ENCODE measurements at regions not wholly inside any gene's neighbourhood (a gene's known extent, or its start where the extent isn't known, plus 50 kb on each side); places are given as distances from the start of the nearest gene placed in this dataset.
A peak's percentile ranks its signal among the peaks of the same experiment; 100 is the strongest.

- peak in 1 of 2 donors; percentile 73 for DNase-seq
- FAIRE-seq = no peak
- WGBS, 3 donors = 31 to 67% (median 53%) methylated on average over 13 of the region's 13 CpGs
- no peaks in the 10 kb centered on the region for H3K36me3 ChIP-seq (ENCODE audit: control insufficient read depth in 3 of 3, insufficient read depth in 2 of 3, low read depth in 1 of 3, low read length in 3 of 3)
- no peaks in the 10 kb centered on the region for H3K9me3 ChIP-seq (ENCODE audit: control insufficient read depth in 2 of 2, insufficient read depth in 1 of 2, low read depth in 1 of 2, low read length in 1 of 2)
- no peak overlapping the region for H3K4me3 ChIP-seq (ENCODE audit: low read depth in 1 of 3, low read length in 3 of 3)
- H3K27me3 ChIP-seq (ENCODE audit: control insufficient read depth in 3 of 3, insufficient read depth in 3 of 3, low read length in 3 of 3) = peaks cover 0 to 6% (median 0%) of the 10 kb centered on the region in 3 donors
- H3K4me1 ChIP-seq (ENCODE audit: control insufficient read depth in 3 of 3, insufficient read depth in 2 of 3, low read depth in 1 of 3, low read length in 2 of 3) = peaks cover 0 to 8% (median 2%) of the 10 kb centered on the region in 3 donors
- peak overlapping the region in 1 of 3 donors; percentile 76 for H3K27ac ChIP-seq (ENCODE audit: low read depth in 1 of 3, low read length in 2 of 3)
These were observed 263.9 kb downstream of the DLL1 start for GRCh38 chr6:170026751-170027646.

DNA sequence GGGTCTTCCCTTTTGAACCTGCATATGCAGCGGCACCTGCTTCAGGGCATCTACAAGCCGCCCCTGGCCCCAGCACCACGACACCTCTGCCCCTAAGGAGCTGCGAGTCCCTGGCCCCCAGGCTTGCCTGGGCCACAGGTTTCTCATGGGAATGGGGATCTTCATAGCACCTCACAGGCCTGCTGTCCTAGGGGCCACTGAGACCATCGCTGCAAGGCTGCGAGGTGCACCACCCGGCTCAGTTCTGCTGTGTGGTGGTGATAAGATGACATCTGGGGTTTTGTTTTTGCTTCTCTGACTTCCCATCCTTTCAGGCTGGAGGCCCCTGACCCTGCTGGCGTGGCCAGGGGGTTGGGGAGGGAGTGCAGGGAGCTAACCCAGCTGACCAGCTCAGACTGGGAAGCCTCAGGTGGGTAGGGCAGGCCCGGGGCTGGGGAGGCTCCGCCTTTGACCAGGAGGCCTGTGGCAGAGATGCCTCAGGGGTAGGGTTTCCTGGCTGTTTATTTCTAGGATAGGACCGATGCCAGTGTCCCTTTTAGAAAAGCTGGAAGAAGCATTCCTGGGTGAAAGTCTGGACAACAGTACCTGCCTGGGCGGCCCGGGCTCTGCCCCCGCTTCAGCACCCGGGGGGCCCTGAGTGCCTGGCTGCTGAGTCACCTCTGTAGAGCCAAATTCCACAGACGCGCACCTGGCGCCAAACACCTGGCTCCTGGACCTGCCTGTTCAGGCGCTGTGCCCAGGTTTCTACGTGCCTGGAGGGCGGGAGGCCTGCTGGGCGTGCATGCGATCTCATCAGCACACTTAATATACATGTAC is 264.7 kb downstream of the DLL1 start:
- no peak for FAIRE-seq
- Histone ChIP-seq H3K4me1 (ENCODE audit: control insufficient read depth in 3 of 3, insufficient read depth in 2 of 3, low read depth in 1 of 3, low read length in 2 of 3) (peaks cover 0 to 8% (median 2%) of the 10 kb centered on the region in 3 donors), H3K36me3 (ENCODE audit: control insufficient read depth in 3 of 3, insufficient read depth in 2 of 3, low read depth in 1 of 3, low read length in 3 of 3) (no peaks in the 10 kb centered on the region), H3K9me3 (ENCODE audit: control insufficient read depth in 2 of 2, insufficient read depth in 1 of 2, low read depth in 1 of 2, low read length in 1 of 2) (no peaks in the 10 kb centered on the region), H3K27ac (ENCODE audit: low read depth in 1 of 3, low read length in 2 of 3) (peak overlapping the region in 1 of 3 donors; percentile 76), H3K4me3 (ENCODE audit: low read depth in 1 of 3, low read length in 3 of 3) (no peak overlapping the region), H3K27me3 (ENCODE audit: control insufficient read depth in 3 of 3, insufficient read depth in 3 of 3, low read length in 3 of 3) (peaks cover 0 to 6% (median 0%) of the 10 kb centered on the region in 3 donors)
- WGBS, 3 donors = 37 to 74% (median 45%) methylated on average over 23 of the region's 23 CpGs
- DNase-seq = peak; percentile 44 to 79

DNA sequence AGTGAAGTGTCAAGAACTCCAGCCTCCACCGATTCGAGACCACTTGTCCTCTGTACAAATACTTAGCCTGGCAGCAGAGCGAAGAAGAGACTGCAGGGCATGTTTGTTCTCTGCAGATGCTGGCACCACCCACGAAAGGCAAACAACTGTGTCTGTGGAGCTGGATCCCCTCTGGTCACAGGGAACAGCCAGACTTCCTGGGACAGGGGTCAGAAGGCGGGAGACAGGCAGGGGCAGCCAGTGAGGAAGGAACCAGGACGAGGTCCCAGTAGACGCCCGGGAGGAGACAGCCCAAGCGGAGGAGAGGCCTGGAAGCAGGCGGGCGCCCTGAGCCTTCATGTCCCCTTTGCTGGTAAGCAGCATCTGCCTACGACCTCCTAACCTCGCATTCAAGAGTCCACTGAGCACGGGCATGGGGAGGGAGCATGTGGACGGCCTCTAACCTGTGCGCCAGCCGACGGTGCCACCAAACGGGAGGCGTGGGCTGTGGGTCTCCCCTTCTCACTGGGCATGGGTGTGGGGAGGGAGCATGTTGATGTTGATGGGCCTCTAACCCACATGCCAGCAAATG is 265.5 kb downstream of the DLL1 start:
- H3K36me3 ChIP-seq (ENCODE audit: control insufficient read depth in 3 of 3, insufficient read depth in 2 of 3, low read depth in 1 of 3, low read length in 3 of 3) = no peaks in the 10 kb centered on the region
- DNase-seq = no peak
- no peak overlapping the region for H3K27ac ChIP-seq (ENCODE audit: low read depth in 1 of 3, low read length in 2 of 3)
- H3K4me1 ChIP-seq (ENCODE audit: control insufficient read depth in 3 of 3, insufficient read depth in 2 of 3, low read depth in 1 of 3, low read length in 2 of 3) = peaks cover 0 to 8% (median 2%) of the 10 kb centered on the region in 3 donors
- no peaks in the 10 kb centered on the region for H3K9me3 ChIP-seq (ENCODE audit: control insufficient read depth in 2 of 2, insufficient read depth in 1 of 2, low read depth in 1 of 2, low read length in 1 of 2)
- peaks cover 0 to 6% (median 0%) of the 10 kb centered on the region in 3 donors for H3K27me3 ChIP-seq (ENCODE audit: control insufficient read depth in 3 of 3, insufficient read depth in 3 of 3, low read length in 3 of 3)
- FAIRE-seq = no peak
- no peak overlapping the region for H3K4me3 ChIP-seq (ENCODE audit: low read depth in 1 of 3, low read length in 3 of 3)
- 78 to 81% (median 79%) methylated on average over 19 to 20 of the region's 20 CpGs for WGBS, 3 donors

DNA sequence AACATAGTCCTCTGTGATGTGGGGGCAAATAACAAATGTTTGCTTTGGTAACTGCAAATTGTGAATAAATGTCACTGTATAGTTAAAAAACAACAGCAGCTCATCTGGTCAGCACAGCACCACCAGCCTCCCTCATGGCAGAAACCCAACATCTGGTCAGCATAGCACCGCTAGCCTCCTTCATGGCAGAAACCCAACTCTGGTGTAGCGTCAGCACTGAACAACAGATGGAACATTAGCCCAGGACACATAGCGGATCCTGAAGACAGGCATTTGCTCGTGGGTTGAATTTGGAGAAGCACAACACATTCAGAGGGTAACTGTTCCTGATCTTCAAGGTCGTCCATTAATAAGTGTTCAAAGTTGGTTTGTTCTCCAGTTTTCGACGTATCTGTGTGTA is 265.9 kb downstream of the DLL1 start:
- 55 to 63% (median 58%) methylated on average over 7 of the region's 7 CpGs for WGBS, 3 donors
- no peak overlapping the region for H3K4me3 ChIP-seq (ENCODE audit: low read depth in 1 of 3, low read length in 3 of 3)
- H3K4me1 ChIP-seq (ENCODE audit: control insufficient read depth in 3 of 3, insufficient read depth in 2 of 3, low read depth in 1 of 3, low read length in 2 of 3) = peaks cover 0 to 8% (median 2%) of the 10 kb centered on the region in 3 donors
- FAIRE-seq (no peak), DNase-seq (peak; percentile 17 to 23)
- peaks cover 0 to 6% (median 0%) of the 10 kb centered on the region in 3 donors for H3K27me3 ChIP-seq (ENCODE audit: control insufficient read depth in 3 of 3, insufficient read depth in 3 of 3, low read length in 3 of 3)
- H3K36me3 ChIP-seq (ENCODE audit: control insufficient read depth in 3 of 3, insufficient read depth in 2 of 3, low read depth in 1 of 3, low read length in 3 of 3) = no peaks in the 10 kb centered on the region
- H3K9me3 ChIP-seq (ENCODE audit: control insufficient read depth in 2 of 2, insufficient read depth in 1 of 2, low read depth in 1 of 2, low read length in 1 of 2) = no peaks in the 10 kb centered on the region
- H3K27ac ChIP-seq (ENCODE audit: low read depth in 1 of 3, low read length in 2 of 3) = no peak overlapping the region

DNA sequence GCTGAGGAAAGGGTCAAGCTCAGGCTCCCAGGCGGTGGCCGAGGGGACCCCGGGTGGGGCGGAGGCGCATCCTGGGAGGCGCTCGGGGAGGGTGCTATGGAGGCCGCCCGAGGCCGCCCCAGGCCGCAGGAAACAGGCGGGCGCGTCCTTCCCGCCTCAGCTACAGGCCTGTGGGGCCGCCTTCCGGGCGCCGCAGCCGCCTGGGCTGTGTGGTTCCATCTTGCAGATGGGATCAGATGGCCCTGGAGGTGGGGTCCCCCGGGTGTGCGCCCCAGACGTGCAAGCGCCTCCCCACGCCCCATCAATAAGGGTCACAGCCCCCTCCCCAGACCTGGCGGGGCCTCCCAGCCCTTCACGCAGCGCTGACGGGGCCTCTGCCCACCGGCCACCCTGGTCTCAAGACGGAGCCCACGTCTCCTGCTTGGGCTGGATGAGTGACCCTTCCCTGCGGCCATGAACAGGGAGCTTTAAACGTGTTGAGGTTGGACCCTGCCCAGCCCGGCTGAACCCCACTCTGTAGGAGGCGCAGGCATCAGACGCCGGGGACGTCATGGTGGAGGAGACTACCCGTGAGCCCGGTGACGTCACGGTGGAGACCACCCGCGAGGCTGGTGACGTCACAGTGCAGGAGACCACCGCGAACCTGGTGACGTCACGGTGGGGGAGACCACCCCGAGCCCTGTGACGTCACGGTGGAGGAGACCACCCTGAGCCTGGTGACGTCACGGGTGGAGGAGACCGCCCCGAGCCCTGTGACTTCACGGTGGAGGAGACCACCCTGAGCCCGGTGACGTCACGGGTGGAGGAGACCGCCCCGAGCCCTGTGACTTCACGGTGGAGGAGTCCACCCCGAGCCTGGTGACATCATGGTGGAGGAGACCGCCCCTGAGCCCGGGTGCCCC is 267.0 kb downstream of the DLL1 start:
- Histone ChIP-seq H3K27ac (ENCODE audit: low read depth in 1 of 3, low read length in 2 of 3) (no peak overlapping the region), H3K4me3 (ENCODE audit: low read depth in 1 of 3, low read length in 3 of 3) (peak overlapping the region in 1 of 3 donors; percentile 29), H3K27me3 (ENCODE audit: control insufficient read depth in 3 of 3, insufficient read depth in 3 of 3, low read length in 3 of 3) (peaks cover 0 to 6% (median 0%) of the 10 kb centered on the region in 3 donors), H3K9me3 (ENCODE audit: control insufficient read depth in 2 of 2, insufficient read depth in 1 of 2, low read depth in 1 of 2, low read length in 1 of 2) (no peaks in the 10 kb centered on the region), H3K36me3 (ENCODE audit: control insufficient read depth in 3 of 3, insufficient read depth in 2 of 3, low read depth in 1 of 3, low read length in 3 of 3) (no peaks in the 10 kb centered on the region), H3K4me1 (ENCODE audit: control insufficient read depth in 3 of 3, insufficient read depth in 2 of 3, low read depth in 1 of 3, low read length in 2 of 3) (peaks cover 0 to 8% (median 2%) of the 10 kb centered on the region in 3 donors)
- no peak for DNase-seq
- FAIRE-seq = no peak
- 85 to 93% (median 85%) methylated on average over 54 to 67 of the region's 67 CpGs for WGBS, 3 donors

DNA sequence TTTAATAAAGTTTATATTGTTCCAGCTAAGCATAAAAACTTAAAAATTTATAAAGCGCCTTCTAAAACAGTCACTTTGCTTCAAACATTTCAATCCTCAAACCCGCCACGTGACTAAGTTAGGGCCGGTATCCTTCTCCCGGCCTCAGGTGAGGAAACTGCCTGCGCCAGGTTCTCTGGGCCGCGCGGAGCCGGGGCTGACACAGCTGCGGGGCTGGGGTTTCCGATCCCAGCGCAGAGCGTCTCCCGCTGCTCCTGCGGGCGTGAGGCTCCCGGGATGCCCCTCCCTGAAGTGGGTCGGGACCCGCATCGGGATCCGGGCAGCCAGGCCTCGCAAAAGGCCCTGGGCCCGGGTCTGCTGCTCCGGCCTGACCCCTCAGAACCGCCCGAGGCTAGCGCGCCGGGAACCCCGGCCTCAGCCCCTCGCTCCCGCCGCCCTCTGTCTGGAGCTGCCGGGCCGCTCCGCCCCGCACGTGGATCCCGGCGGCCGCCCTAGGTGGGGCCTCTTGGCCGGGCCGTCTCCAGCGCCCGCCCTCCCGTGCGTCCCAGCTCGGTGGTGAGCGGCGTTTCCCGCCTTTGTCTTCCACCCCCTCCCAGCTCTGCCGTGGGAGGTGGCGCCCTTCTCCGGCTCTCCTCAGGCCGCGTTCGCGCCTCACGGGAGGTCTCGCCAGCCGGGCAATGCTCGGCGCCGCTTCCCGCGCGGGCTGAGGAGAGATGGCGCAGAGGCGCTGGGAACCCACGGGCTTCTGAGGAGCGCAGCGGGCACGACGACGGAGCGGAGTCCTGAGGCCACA is 267.9 kb downstream of the DLL1 start:
- peak overlapping the region in 1 of 3 donors; percentile 29 for H3K4me3 ChIP-seq (ENCODE audit: low read depth in 1 of 3, low read length in 3 of 3)
- WGBS, 3 donors = 38 to 49% (median 38%) methylated on average over 62 to 77 of the region's 77 CpGs
- FAIRE-seq (no peak), DNase-seq (peak in 1 of 2 donors; percentile 37)
- peaks cover 0 to 6% (median 0%) of the 10 kb centered on the region in 3 donors for H3K27me3 ChIP-seq (ENCODE audit: control insufficient read depth in 3 of 3, insufficient read depth in 3 of 3, low read length in 3 of 3)
- peaks cover 0 to 8% (median 2%) of the 10 kb centered on the region in 3 donors for H3K4me1 ChIP-seq (ENCODE audit: control insufficient read depth in 3 of 3, insufficient read depth in 2 of 3, low read depth in 1 of 3, low read length in 2 of 3)
- no peaks in the 10 kb centered on the region for H3K9me3 ChIP-seq (ENCODE audit: control insufficient read depth in 2 of 2, insufficient read depth in 1 of 2, low read depth in 1 of 2, low read length in 1 of 2)
- no peaks in the 10 kb centered on the region for H3K36me3 ChIP-seq (ENCODE audit: control insufficient read depth in 3 of 3, insufficient read depth in 2 of 3, low read depth in 1 of 3, low read length in 3 of 3)
- no peak overlapping the region for H3K27ac ChIP-seq (ENCODE audit: low read depth in 1 of 3, low read length in 2 of 3)

DNA sequence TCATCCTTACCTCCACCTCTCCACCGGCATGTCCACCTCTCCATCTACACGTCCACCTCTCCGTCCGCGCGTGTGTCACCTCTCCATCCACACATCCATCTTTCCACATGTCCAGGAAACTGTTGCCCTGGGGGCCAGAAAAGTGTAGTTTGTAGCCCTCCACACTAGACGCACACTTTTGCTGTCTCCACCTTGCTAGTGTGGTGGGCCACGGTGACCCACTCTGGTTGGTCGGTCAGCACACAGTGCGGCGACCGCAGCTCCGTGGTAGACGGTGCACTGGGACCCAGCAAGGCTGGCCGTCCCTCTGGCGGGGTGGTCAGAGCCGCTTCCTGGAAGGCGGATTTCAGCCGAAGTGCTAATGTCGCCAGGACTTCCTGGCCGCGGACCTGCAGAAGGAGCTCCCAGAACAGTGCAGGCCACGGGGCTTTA is 268.6 kb downstream of the DLL1 start:
- 88 to 93% (median 88%) methylated on average over 23 of the region's 23 CpGs for WGBS, 3 donors
- FAIRE-seq = no peak

More for the DNA sequence above, 268.6 kb downstream of the DLL1 start:
- Histone ChIP-seq H3K27me3 (ENCODE audit: control insufficient read depth in 3 of 3, insufficient read depth in 3 of 3, low read length in 3 of 3) (peaks cover 0 to 6% (median 0%) of the 10 kb centered on the region in 3 donors), H3K36me3 (ENCODE audit: control insufficient read depth in 3 of 3, insufficient read depth in 2 of 3, low read depth in 1 of 3, low read length in 3 of 3) (no peaks in the 10 kb centered on the region), H3K4me3 (ENCODE audit: low read depth in 1 of 3, low read length in 3 of 3) (no peak overlapping the region), H3K4me1 (ENCODE audit: control insufficient read depth in 3 of 3, insufficient read depth in 2 of 3, low read depth in 1 of 3, low read length in 2 of 3) (peaks cover 0 to 8% (median 2%) of the 10 kb centered on the region in 3 donors), H3K9me3 (ENCODE audit: control insufficient read depth in 2 of 2, insufficient read depth in 1 of 2, low read depth in 1 of 2, low read length in 1 of 2) (no peaks in the 10 kb centered on the region), H3K27ac (ENCODE audit: low read depth in 1 of 3, low read length in 2 of 3) (no peak overlapping the region)
- no peak for DNase-seq

Measured in small intestine (tissue), 7 donors.